Small intestine (tissue), 7 donors: ENCODE measurements at regions not wholly inside any gene's neighbourhood (a gene's known extent, or its start where the extent isn't known, plus 50 kb on each side); places are given as distances from the start of the nearest gene placed in this dataset.

ENCODE experiments used
- DNase-seq, 2 donors: peaks; one replicate each; pipeline versions ENCODE4 v3.0.0 to v3.0.0-alpha.2; 2013
- FAIRE-seq: peaks from 2 replicates; lab custom pipeline; 2012; peaks lifted over from hg19 to GRCh38; lab: Jason Lieb, UNC
- H3K27ac ChIP-seq, 3 donors: one replicate each; pipeline ENCODE4 v1.5.1; 2013; ENCODE audit warnings: low read length in 2 of 3, mild to moderate bottlenecking in 2 of 3, control low read depth in 1 of 3, inconsistent platforms in 1 of 3, low read depth in 1 of 3, moderate library complexity in 1 of 3
- H3K27me3 ChIP-seq, 3 donors: one replicate each; pipeline ENCODE4 v1.6.1; 2013; ENCODE audit warnings: low read length in 3 of 3, inconsistent platforms in 1 of 3; ENCODE audit not compliant: control insufficient read depth in 3 of 3, insufficient read depth in 3 of 3
- H3K36me3 ChIP-seq, 3 donors: one replicate each; pipeline ENCODE4 v1.6.1; 2013; ENCODE audit warnings: low read length in 3 of 3, inconsistent platforms in 1 of 3, low read depth in 1 of 3, mild to moderate bottlenecking in 1 of 3, moderate library complexity in 1 of 3; ENCODE audit not compliant: control insufficient read depth in 3 of 3, insufficient read depth in 2 of 3
- H3K4me1 ChIP-seq, 3 donors: one replicate each; pipeline ENCODE4 v1.6.1; 2013; ENCODE audit warnings: low read length in 2 of 3, inconsistent platforms in 1 of 3, low read depth in 1 of 3, mild to moderate bottlenecking in 1 of 3, moderate library complexity in 1 of 3; ENCODE audit not compliant: control insufficient read depth in 3 of 3, insufficient read depth in 2 of 3
- H3K4me3 ChIP-seq, 3 donors: one replicate each; pipeline ENCODE4 v1.5.1; 2013; ENCODE audit warnings: low read length in 3 of 3, control low read depth in 1 of 3, inconsistent platforms in 1 of 3, low read depth in 1 of 3, mild to moderate bottlenecking in 1 of 3, moderate library complexity in 1 of 3
- H3K9me3 ChIP-seq, 2 donors: one replicate each; pipeline ENCODE4 v1.6.1; 2013; ENCODE audit warnings: low read depth in 1 of 2, low read length in 1 of 2; ENCODE audit not compliant: control insufficient read depth in 2 of 2, insufficient read depth in 1 of 2
- WGBS, 3 donors: extraction: QIAGEN DNeasy Blood & Tissue Kit; methylation state at CpG; one replicate each; pipeline ENCODE4 v1.1.7; 2013; 5-methylcytosine and 5-hydroxymethylcytosine counted together
- donor health status: healthy with polysubstance abuse.
- donor health status: control.
- donor health status: control.
- donor health status: Bipolar disorder and iron deficiency.
- donor health status: healthy.

DNA sequence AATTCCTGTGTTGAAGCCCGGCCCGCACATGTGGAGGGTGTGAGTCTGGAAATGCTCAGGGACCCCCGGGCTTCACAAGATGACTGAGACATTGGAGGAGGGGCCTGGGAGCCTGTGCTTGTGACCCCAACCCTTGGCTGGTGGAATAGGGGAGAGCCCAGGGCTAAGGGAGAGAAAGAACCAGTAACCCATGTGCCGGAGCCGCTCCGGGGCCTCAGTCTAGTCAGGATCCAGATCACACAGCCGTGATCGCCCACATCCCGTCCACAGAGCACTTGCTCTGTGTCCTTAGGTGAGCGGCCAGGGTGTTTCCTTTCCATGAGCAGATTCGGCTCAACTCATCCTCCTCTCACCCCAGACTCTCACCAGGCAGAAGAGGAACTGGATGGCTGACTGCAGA, 152.3 kb upstream of the RPS6KA2 start:
- 92 to 93% (median 93%) methylated on average over 8 to 11 of the region's 11 CpGs for WGBS, 3 donors
- DNase-seq = no peak
- no peak for FAIRE-seq
- no peak overlapping the region for H3K27ac ChIP-seq
- H3K9me3 ChIP-seq = no peaks in the 10 kb centered on the region
- H3K27me3 ChIP-seq = peaks cover 0 to 3% (median 0%) of the 10 kb centered on the region in 3 donors
- no peaks in the 10 kb centered on the region for H3K4me1 ChIP-seq
- no peaks in the 10 kb centered on the region for H3K36me3 ChIP-seq
- H3K4me3 ChIP-seq = no peak overlapping the region

DNA sequence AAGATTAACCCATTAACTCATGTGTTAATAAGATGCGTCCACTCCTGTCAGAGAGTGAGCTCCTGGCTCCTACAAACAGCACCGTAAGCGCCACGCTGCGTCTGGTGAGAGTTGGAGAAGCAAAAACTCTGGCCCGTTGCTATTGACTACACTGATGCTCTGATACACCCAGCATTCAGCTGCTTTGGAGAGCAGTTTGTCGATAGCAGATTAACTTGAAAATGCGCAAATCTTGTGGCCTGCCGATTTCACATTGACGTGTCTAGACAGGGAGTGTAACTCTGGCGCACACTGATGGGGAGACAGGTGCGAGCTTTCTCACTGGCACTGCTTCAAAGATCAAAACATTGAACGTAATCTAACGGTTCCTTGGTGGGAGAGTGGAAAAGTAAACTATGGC, 151.7 kb upstream of the RPS6KA2 start:
- H3K9me3 ChIP-seq = no peaks in the 10 kb centered on the region
- H3K27me3 ChIP-seq = peaks cover 0 to 3% (median 0%) of the 10 kb centered on the region in 3 donors
- no peak overlapping the region for H3K4me3 ChIP-seq
- no peaks in the 10 kb centered on the region for H3K36me3 ChIP-seq
- no peak overlapping the region for H3K27ac ChIP-seq
- FAIRE-seq = no peak
- H3K4me1 ChIP-seq = no peaks in the 10 kb centered on the region
- DNase-seq = no peak
- WGBS, 3 donors = 71 to 92% (median 76%) methylated on average over 14 of the region's 14 CpGs

DNA sequence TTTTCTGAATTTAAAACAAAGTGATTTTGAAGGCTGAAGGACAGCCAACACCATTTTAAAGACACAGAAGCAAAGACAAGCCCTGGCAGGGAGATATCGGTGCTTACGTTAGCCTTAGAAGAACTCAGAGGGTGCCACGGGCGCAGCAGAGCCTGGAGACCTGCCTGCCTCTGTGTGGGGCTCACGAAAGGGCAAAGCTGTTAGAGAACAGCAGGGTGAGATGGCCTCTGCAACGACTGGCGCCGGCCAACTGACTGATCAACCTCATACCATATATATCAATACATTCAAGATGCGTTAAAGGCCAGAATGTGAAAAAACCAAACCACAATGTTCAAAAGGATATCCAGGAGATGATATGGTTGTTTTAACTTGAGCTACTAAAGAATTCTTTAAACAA, 151.0 kb upstream of the RPS6KA2 start:
- Histone ChIP-seq H3K36me3 (no peaks in the 10 kb centered on the region), H3K27ac (no peak overlapping the region), H3K9me3 (no peaks in the 10 kb centered on the region), H3K27me3 (peaks cover 0 to 3% (median 0%) of the 10 kb centered on the region in 3 donors), H3K4me1 (no peaks in the 10 kb centered on the region), H3K4me3 (no peak overlapping the region)
- 84 to 89% (median 87%) methylated on average over 9 of the region's 9 CpGs for WGBS, 3 donors
- no peak for DNase-seq
- no peak for FAIRE-seq

DNA sequence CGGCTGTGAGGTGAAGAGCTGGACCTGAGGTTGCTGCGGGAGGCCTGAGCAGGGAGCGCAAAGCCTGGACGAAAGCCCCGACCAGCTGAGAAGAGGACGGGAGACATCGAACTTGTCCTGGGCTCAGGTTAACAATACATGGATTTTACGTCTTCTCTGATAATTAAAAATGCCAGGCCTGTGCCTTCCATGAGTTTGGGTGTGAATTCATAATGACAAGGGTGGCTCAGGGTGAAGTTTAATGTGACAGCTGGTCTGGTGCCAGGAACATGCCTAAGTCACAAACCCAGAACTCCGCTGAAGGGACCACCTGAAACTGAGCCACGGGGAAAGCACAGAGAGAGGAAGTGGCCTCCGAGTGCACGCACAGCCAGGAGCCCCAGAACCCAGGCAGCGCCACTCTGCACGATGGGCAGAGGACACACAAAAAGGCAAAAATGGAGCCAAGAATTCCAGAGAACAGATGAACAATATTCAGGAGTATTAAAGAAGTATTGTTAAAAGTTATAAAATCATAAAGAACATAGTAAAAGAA, 150.1 kb upstream of the RPS6KA2 start:
- Histone ChIP-seq H3K4me3 (no peak overlapping the region), H3K27me3 (peaks cover 0 to 3% (median 0%) of the 10 kb centered on the region in 3 donors), H3K27ac (no peak overlapping the region), H3K36me3 (no peaks in the 10 kb centered on the region), H3K4me1 (no peaks in the 10 kb centered on the region), H3K9me3 (no peaks in the 10 kb centered on the region)
- FAIRE-seq = no peak
- WGBS, 3 donors = 81 to 88% (median 84%) methylated on average over 14 of the region's 14 CpGs
- no peak for DNase-seq

DNA sequence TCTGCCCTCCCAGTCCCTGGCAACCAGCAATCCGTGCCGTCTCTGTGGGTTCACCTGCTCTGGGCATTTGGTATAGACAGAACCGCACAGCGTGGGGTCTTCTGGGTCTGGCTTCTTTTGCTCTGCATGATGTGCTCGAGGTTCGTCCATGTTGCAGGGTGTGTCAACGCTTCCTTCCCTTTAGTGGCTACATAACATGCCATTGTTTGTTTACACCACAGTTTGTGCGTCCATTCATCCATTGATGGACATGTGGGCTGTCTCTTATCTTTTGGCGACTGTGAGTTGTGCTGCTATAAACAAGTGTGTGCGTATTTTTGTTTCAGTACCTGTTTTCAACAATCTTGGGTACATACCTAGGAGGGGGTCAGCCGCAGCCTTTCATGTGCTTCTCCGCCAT, 149.5 kb upstream of the RPS6KA2 start:
- Histone ChIP-seq H3K27ac (no peak overlapping the region), H3K4me3 (no peak overlapping the region), H3K36me3 (no peaks in the 10 kb centered on the region), H3K27me3 (peaks cover 0 to 3% (median 0%) of the 10 kb centered on the region in 3 donors), H3K4me1 (no peaks in the 10 kb centered on the region), H3K9me3 (no peaks in the 10 kb centered on the region)
- 83 to 88% (median 84%) methylated on average over 12 of the region's 12 CpGs for WGBS, 3 donors
- FAIRE-seq (no peak), DNase-seq (no peak)

DNA sequence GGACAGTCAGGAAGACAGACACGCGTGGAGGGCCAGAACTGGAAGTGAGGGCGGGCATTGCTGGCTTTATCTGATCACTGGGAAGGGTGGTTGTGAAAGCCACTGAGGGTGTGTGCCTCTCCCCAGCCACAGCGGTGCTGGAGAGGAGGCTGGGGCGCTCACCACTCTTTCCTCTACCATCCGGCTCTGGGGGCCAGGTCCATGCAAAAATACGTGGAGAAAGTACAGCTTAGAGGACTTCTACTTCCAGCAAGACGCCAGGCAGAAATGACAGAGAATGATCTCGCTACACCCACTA, 148.8 kb upstream of the RPS6KA2 start:
- peaks cover 0 to 3% (median 0%) of the 10 kb centered on the region in 3 donors for H3K27me3 ChIP-seq
- H3K27ac ChIP-seq = no peak overlapping the region
- no peak overlapping the region for H3K4me3 ChIP-seq
- 78 to 87% (median 82%) methylated on average over 9 of the region's 9 CpGs for WGBS, 3 donors
- FAIRE-seq (no peak), DNase-seq (no peak)
- no peaks in the 10 kb centered on the region for H3K36me3 ChIP-seq
- no peaks in the 10 kb centered on the region for H3K4me1 ChIP-seq
- H3K9me3 ChIP-seq = no peaks in the 10 kb centered on the region

DNA sequence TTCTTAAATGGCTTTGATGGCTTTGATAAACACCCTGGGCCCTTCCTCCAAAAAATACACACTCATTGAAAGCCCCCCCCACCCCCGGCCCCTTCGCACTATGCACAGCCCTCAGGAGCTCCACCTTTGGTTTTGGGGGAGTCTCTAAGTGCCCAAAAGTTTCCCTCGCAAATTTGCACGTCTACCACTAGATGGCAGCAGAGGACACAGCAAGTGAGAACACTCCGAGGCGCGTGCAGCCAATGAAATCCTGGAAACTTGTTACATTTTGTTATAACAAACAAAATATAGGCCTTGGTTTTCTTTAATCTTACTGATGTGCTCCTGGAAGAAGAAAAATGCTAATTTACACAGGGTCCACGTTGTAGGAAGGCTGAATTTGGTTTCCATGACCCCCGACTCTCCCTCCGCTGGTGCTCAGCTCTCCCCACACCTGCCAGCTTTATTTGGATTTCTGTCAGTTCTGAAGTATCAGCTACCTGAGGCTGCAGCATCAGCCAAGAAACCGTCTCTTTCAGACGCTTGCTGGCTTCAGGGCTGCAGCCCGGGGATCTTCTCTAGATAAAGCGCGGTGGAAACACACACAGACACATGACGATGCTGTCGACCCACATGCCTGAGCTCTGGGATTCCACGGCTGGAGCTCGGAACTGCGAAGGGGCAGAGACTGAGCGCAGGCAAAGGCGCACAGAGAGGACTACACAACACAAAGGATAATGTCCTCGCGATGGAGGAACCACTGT, 148.3 kb upstream of the RPS6KA2 start:
- no peak for FAIRE-seq
- no peaks in the 10 kb centered on the region for H3K36me3 ChIP-seq
- no peak overlapping the region for H3K4me3 ChIP-seq
- H3K4me1 ChIP-seq = no peaks in the 10 kb centered on the region
- peak; percentile 67 to 72 for DNase-seq
- 52 to 53% (median 53%) methylated on average over 24 of the region's 24 CpGs for WGBS, 3 donors
- no peak overlapping the region for H3K27ac ChIP-seq
- H3K9me3 ChIP-seq = no peaks in the 10 kb centered on the region
- H3K27me3 ChIP-seq = peaks cover 0 to 3% (median 0%) of the 10 kb centered on the region in 3 donors

DNA sequence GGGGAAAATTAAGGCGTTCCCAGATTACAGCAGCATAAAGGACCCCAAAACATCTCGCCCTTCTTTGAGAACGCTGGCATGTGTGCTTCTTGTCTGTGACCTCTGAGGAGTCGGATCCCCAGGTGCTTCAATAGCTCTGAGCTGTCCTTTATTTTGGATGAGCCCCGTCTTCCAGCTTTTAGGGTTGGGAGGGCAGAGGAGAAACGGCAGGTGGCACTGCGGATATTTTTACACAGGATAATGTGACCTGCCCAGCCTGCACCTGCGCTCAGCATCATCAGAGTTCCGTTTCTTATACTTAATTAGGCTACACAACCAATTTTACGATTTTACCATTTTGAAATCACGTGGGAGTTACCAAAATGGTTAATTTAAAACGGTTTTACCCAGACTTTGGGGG, 147.7 kb upstream of the RPS6KA2 start:
- H3K4me3 ChIP-seq = no peak overlapping the region
- H3K27me3 ChIP-seq = peaks cover 0 to 3% (median 0%) of the 10 kb centered on the region in 3 donors
- H3K27ac ChIP-seq = no peak overlapping the region
- DNase-seq (no peak), FAIRE-seq (no peak)
- H3K4me1 ChIP-seq = no peaks in the 10 kb centered on the region
- 38 to 66% (median 40%) methylated on average over 12 of the region's 12 CpGs for WGBS, 3 donors
- no peaks in the 10 kb centered on the region for H3K36me3 ChIP-seq
- H3K9me3 ChIP-seq = no peaks in the 10 kb centered on the region

DNA sequence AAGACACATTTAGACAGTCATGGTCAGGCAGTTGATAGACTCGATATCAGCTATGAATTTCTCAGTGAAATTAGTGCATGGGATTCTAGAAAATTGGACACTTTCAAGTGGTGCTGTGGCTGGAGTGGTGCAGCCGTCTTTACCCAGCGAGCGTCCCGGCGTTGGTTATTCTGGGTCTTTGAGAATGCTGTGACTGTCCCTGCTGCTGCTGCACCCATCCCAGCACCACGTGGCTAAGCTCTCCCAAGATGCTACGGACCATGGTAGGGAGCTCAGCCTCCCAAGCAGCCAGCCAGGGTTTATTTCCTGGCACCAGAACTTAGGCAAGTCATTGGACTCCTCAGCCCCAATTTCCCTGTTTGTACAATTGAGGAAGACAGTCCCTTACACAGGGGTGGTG, 147.2 kb upstream of the RPS6KA2 start:
- Histone ChIP-seq H3K9me3 (no peaks in the 10 kb centered on the region), H3K27me3 (peaks cover 0 to 3% (median 0%) of the 10 kb centered on the region in 3 donors), H3K4me1 (no peaks in the 10 kb centered on the region), H3K27ac (no peak overlapping the region), H3K36me3 (no peaks in the 10 kb centered on the region), H3K4me3 (no peak overlapping the region)
- DNase-seq (no peak), FAIRE-seq (no peak)
- 75% methylated on average over 8 of the region's 8 CpGs for WGBS, 3 donors
